ENCODE measurements at regions not wholly inside any gene's neighbourhood (a gene's known extent, or its start where the extent isn't known, plus 50 kb on each side); places are given as distances from the start of the nearest gene placed in this dataset.

DNA sequence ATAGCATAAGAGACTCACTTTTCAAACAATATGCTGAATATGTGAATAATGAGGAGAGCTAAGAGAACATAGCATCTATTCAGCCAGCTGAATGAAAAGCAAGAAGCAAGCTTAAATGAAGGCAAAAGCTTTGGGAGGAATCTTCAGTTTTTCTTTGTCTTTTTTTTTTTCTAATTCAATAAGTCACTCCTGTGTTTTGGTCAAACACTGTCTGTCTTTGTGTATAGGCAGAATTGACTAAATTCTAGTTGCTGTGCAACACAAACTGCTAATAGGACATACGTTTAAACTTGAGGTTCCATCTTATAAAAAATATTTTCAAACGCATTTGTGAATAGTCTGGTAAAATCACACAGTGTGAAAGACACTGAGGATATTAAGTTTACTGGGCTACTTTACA lies 156.9 kb upstream of the KCNN2 start:
- Histone ChIP-seq H3K4me1 (ENCODE audit: control insufficient read depth, low read length) (no peaks in the 10 kb centered on the region), H3K4me3 (ENCODE audit: low read length) (no peak overlapping the region), H3K79me2 (ENCODE audit: control insufficient read depth, low read length) (no peaks in the 10 kb centered on the region), H3K4me2 (ENCODE audit: low read length) (no peak overlapping the region), H4K20me1 (ENCODE audit: control insufficient read depth, insufficient read depth, low read depth, low read length) (no peaks in the 10 kb centered on the region), H3K9me2 (replicated peaks; ENCODE audit: control insufficient read depth, low read length) (no peaks in the 10 kb centered on the region), H3F3A (ENCODE audit: control insufficient read depth, insufficient read depth) (no peaks in the 10 kb centered on the region), H3K27ac (ENCODE audit: low read depth, low read length) (no peak overlapping the region), H3K9me3 (ENCODE audit: control insufficient read depth, insufficient read depth, low read length) (no peaks in the 10 kb centered on the region), H3K27me3 (ENCODE audit: control insufficient read depth, low read length) (no peaks in the 10 kb centered on the region), H3K36me3 (ENCODE audit: control insufficient read depth, low read length) (no peaks in the 10 kb centered on the region)
- no peak for TF ChIP-seq EZH2phosphoT487 (IDR thresholded peaks at IDR 0.05; ENCODE audit: borderline replicate concordance, low read length)
- TF ChIP-seq, protein P1, sequence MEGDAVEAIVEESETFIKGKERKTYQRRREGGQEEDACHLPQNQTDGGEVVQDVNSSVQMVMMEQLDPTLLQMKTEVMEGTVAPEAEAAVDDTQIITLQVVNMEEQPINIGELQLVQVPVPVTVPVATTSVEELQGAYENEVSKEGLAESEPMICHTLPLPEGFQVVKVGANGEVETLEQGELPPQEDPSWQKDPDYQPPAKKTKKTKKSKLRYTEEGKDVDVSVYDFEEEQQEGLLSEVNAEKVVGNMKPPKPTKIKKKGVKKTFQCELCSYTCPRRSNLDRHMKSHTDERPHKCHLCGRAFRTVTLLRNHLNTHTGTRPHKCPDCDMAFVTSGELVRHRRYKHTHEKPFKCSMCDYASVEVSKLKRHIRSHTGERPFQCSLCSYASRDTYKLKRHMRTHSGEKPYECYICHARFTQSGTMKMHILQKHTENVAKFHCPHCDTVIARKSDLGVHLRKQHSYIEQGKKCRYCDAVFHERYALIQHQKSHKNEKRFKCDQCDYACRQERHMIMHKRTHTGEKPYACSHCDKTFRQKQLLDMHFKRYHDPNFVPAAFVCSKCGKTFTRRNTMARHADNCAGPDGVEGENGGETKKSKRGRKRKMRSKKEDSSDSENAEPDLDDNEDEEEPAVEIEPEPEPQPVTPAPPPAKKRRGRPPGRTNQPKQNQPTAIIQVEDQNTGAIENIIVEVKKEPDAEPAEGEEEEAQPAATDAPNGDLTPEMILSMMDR (IDR thresholded peaks at IDR 0.05; ENCODE audit: low read depth, low read length, poor library complexity, severe bottlenecking), result no peak

- no peaks in the 10 kb centered on the region for H3K79me2 ChIP-seq (ENCODE audit: control insufficient read depth, low read length)
- no peaks in the 10 kb centered on the region for H3K4me1 ChIP-seq (ENCODE audit: control insufficient read depth, low read length)
- H3K27ac ChIP-seq (ENCODE audit: low read depth, low read length), result no peak overlapping the region
- no peak overlapping the region for H3K4me3 ChIP-seq (ENCODE audit: low read length)
- no peaks in the 10 kb centered on the region for H3K27me3 ChIP-seq (ENCODE audit: control insufficient read depth, low read length)
- no peaks in the 10 kb centered on the region for H4K20me1 ChIP-seq (ENCODE audit: control insufficient read depth, insufficient read depth, low read depth, low read length)
- H3F3A ChIP-seq (ENCODE audit: control insufficient read depth, insufficient read depth), result no peaks in the 10 kb centered on the region
- no peaks in the 10 kb centered on the region for H3K9me2 ChIP-seq (replicated peaks; ENCODE audit: control insufficient read depth, low read length)
- H3K4me2 ChIP-seq (ENCODE audit: low read length), result no peak overlapping the region
- H3K36me3 ChIP-seq (ENCODE audit: control insufficient read depth, low read length), result no peaks in the 10 kb centered on the region
- H3K9me3 ChIP-seq (ENCODE audit: control insufficient read depth, insufficient read depth, low read length), result no peaks in the 10 kb centered on the region
- TF ChIP-seq, protein P1 (IDR thresholded peaks at IDR 0.05; ENCODE audit: low read depth, low read length, poor library complexity, severe bottlenecking), result no peak
- TF ChIP-seq EZH2phosphoT487 (IDR thresholded peaks at IDR 0.05; ENCODE audit: borderline replicate concordance, low read length), result no peak
Observed at GRCh38 chr5:114206640-114207039, 155.2 kb upstream of the KCNN2 start.

DNA sequence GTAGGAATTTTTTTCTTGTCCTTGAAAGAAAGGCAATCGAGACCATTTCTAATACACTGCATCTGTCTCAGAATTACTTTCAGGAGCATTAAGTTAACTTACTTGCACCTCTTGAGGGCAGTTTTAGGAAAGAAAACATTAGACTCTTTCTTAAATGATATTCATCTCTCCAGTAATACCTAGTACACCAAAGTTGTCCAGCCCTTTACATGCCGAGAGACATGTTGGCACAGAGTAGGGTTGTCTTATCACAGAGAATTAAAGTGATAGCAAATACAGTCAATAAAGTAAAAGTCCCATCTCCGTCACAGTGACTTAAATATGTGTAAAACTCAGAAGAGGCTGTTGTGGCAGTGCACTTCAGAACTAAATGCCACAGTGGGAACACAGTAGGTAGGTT lies 154.3 kb upstream of the KCNN2 start:
- Histone ChIP-seq H3K4me1 (ENCODE audit: control insufficient read depth, low read length) (no peaks in the 10 kb centered on the region), H3K4me3 (ENCODE audit: low read length) (no peak overlapping the region), H3K9me2 (replicated peaks; ENCODE audit: control insufficient read depth, low read length) (no peaks in the 10 kb centered on the region), H3K9me3 (ENCODE audit: control insufficient read depth, insufficient read depth, low read length) (no peaks in the 10 kb centered on the region), H3K79me2 (ENCODE audit: control insufficient read depth, low read length) (no peaks in the 10 kb centered on the region), H3K4me2 (ENCODE audit: low read length) (no peak overlapping the region), H3K27ac (ENCODE audit: low read depth, low read length) (no peak overlapping the region), H3K27me3 (ENCODE audit: control insufficient read depth, low read length) (no peaks in the 10 kb centered on the region), H4K20me1 (ENCODE audit: control insufficient read depth, insufficient read depth, low read depth, low read length) (no peaks in the 10 kb centered on the region), H3K36me3 (ENCODE audit: control insufficient read depth, low read length) (no peaks in the 10 kb centered on the region), H3F3A (ENCODE audit: control insufficient read depth, insufficient read depth) (no peaks in the 10 kb centered on the region)
- TF ChIP-seq, protein P1 (IDR thresholded peaks at IDR 0.05; ENCODE audit: low read depth, low read length, poor library complexity, severe bottlenecking), result no peak
- TF ChIP-seq EZH2phosphoT487 (IDR thresholded peaks at IDR 0.05; ENCODE audit: borderline replicate concordance, low read length), result no peak

DNA sequence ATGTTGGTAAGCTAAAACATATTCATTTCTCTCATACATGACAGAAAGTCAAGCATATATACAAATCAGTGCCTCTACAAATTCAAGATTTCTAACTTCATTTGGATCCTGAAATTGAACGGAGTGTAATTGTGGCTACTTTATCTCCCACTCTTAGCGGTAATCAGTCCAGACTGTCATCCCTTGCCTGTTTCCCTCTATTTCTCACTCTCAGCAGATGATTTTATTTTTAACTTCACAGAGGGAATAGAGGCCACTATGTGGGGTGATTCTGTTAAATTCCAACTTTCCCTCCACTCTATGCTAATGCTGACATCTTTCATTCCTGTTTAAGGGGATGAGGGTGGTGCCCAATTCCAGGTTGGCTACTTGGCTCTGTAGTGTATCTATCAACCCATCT lies 153.8 kb upstream of the KCNN2 start:
- Histone ChIP-seq H3K9me2 (replicated peaks; ENCODE audit: control insufficient read depth, low read length) (no peaks in the 10 kb centered on the region), H3K4me2 (ENCODE audit: low read length) (no peak overlapping the region), H3K27ac (ENCODE audit: low read depth, low read length) (no peak overlapping the region), H3K9me3 (ENCODE audit: control insufficient read depth, insufficient read depth, low read length) (no peaks in the 10 kb centered on the region), H3K4me3 (ENCODE audit: low read length) (no peak overlapping the region), H3F3A (ENCODE audit: control insufficient read depth, insufficient read depth) (no peaks in the 10 kb centered on the region), H3K79me2 (ENCODE audit: control insufficient read depth, low read length) (no peaks in the 10 kb centered on the region), H4K20me1 (ENCODE audit: control insufficient read depth, insufficient read depth, low read depth, low read length) (no peaks in the 10 kb centered on the region), H3K27me3 (ENCODE audit: control insufficient read depth, low read length) (no peaks in the 10 kb centered on the region), H3K4me1 (ENCODE audit: control insufficient read depth, low read length) (no peaks in the 10 kb centered on the region), H3K36me3 (ENCODE audit: control insufficient read depth, low read length) (no peaks in the 10 kb centered on the region)
- TF ChIP-seq EZH2phosphoT487 (IDR thresholded peaks at IDR 0.05; ENCODE audit: borderline replicate concordance, low read length), result no peak
- TF ChIP-seq, protein P1 (IDR thresholded peaks at IDR 0.05; ENCODE audit: low read depth, low read length, poor library complexity, severe bottlenecking), result no peak
